Mammary epithelial cell (primary cell): ENCODE measurements at regions not wholly inside any gene's neighbourhood (a gene's known extent, or its start where the extent isn't known, plus 50 kb on each side); places are given as distances from the start of the nearest gene placed in this dataset.

Experiments
- CTCF ChIP-seq, 2 donors: IDR thresholded peaks in 1 of 2; conservative IDR thresholded peaks in 1 of 2; 2 replicates each; pipeline ENCODE4 v1.5.1; 2011 to 2012; ENCODE audit warnings: inconsistent platforms in 2 of 2, low read length in 2 of 2, mild to moderate bottlenecking in 2 of 2, control low read depth in 1 of 2, low read depth in 1 of 2; ENCODE audit not compliant: insufficient read depth in 1 of 2; ENCODE audit errors: extremely low read depth in 1 of 2
- EZH2 ChIP-seq: IDR thresholded peaks from 2 replicates; pipeline ENCODE4 v1.6.1; 2012; ENCODE audit warnings: low read length, inconsistent platforms, borderline replicate concordance

- TF ChIP-seq CTCF (conservative IDR thresholded peaks at IDR 0.05 in 1 of 2, IDR thresholded peaks at IDR 0.05 in 1 of 2; ENCODE audit: extremely low read depth in 1 of 2, insufficient read depth in 1 of 2, low read depth in 1 of 2, low read length in 2 of 2): no peak
- no peak for TF ChIP-seq EZH2
Measured at GRCh38 chr10:2026936-2027335, 289.6 kb upstream of the ADARB2 start.
